CD8-positive, alpha-beta memory T cell (primary cell): ENCODE measurements at regions not wholly inside any gene's neighbourhood (a gene's known extent, or its start where the extent isn't known, plus 50 kb on each side); places are given as distances from the start of the nearest gene placed in this dataset.

Experiments used
- CTCF ChIA-PET: fragments of 350-600 bp; sonication (Branson Sonifier 250); formaldehyde crosslinking; loops from one replicate; lab custom pipeline; 2021; ENCODE audit warnings: antibody characterized with exemption; lab: Charles Lee
- POLR2A ChIA-PET: fragments of 350-600 bp; sonication (Branson Sonifier 250); formaldehyde crosslinking; loops from one replicate; lab custom pipeline; 2021; ENCODE audit warnings: antibody characterized with exemption; lab: Charles Lee
- DNase-seq, 5 donors: peaks; one replicate each; pipeline versions ENCODE4 v3.0.0 to v3.0.0-alpha.2; 2020 to 2022; ENCODE audit warnings: mixed read lengths in 1 of 5
- H3K27ac ChIP-seq: one replicate; pipeline ENCODE4 v1.7.0; 2013; ENCODE audit warnings: low read depth, mild to moderate bottlenecking, low read length, moderate library complexity
- H3K27me3 ChIP-seq: 2 replicates; pipeline ENCODE4 v1.7.0; 2013; ENCODE audit warnings: low read length, mild to moderate bottlenecking; ENCODE audit not compliant: insufficient read depth, poor library complexity, severe bottlenecking
- H3K36me3 ChIP-seq: 2 replicates; pipeline ENCODE4 v1.7.0; 2013; ENCODE audit warnings: mild to moderate bottlenecking, low read length, moderate library complexity; ENCODE audit not compliant: insufficient read depth
- H3K4me1 ChIP-seq: 2 replicates; pipeline ENCODE4 v1.7.0; 2013; ENCODE audit warnings: mild to moderate bottlenecking, low read length, moderate library complexity; ENCODE audit not compliant: insufficient read depth
- H3K4me3 ChIP-seq: 2 replicates; pipeline ENCODE4 v1.7.0; 2013; ENCODE audit warnings: mild to moderate bottlenecking, low read length
- H3K9me3 ChIP-seq: 2 replicates; pipeline ENCODE4 v1.7.0; 2013; ENCODE audit warnings: mild to moderate bottlenecking, low read length
- H3K27ac Mint-ChIP-seq, 8 donors: one replicate each; pipeline ENCODE4 v1.8.0; 2020 to 2021; ENCODE audit warnings: mixed read lengths in 8 of 8, mild to moderate bottlenecking in 6 of 8, inconsistent platforms in 3 of 8, moderate library complexity in 3 of 8
- H3K27me3 Mint-ChIP-seq, 2 donors: one replicate each; pipeline ENCODE4 v1.8.0; 2020 to 2021; ENCODE audit warnings: mixed read lengths in 2 of 2, mild to moderate bottlenecking in 1 of 2, moderate library complexity in 1 of 2
- H3K36me3 Mint-ChIP-seq, 3 donors: one replicate each; pipeline ENCODE4 v1.8.0; 2020 to 2021; ENCODE audit warnings: mixed read lengths in 3 of 3, inconsistent platforms in 1 of 3, mild to moderate bottlenecking in 1 of 3
- H3K4me1 Mint-ChIP-seq, 3 donors: one replicate each; pipeline ENCODE4 v1.8.0; 2020 to 2021; ENCODE audit warnings: mixed read lengths in 3 of 3, inconsistent platforms in 1 of 3, mild to moderate bottlenecking in 1 of 3
- H3K4me3 Mint-ChIP-seq, 7 donors: one replicate each; pipeline ENCODE4 v1.8.0; 2020 to 2021; ENCODE audit warnings: mixed read lengths in 7 of 7, mild to moderate bottlenecking in 6 of 7, moderate library complexity in 4 of 7, inconsistent platforms in 2 of 7
- H3K9me3 Mint-ChIP-seq, 5 donors: one replicate each; pipeline ENCODE4 v1.8.0; 2020 to 2022; ENCODE audit warnings: mixed read lengths in 5 of 5, mild to moderate bottlenecking in 3 of 5, moderate library complexity in 2 of 5, inconsistent platforms in 1 of 5

DNA sequence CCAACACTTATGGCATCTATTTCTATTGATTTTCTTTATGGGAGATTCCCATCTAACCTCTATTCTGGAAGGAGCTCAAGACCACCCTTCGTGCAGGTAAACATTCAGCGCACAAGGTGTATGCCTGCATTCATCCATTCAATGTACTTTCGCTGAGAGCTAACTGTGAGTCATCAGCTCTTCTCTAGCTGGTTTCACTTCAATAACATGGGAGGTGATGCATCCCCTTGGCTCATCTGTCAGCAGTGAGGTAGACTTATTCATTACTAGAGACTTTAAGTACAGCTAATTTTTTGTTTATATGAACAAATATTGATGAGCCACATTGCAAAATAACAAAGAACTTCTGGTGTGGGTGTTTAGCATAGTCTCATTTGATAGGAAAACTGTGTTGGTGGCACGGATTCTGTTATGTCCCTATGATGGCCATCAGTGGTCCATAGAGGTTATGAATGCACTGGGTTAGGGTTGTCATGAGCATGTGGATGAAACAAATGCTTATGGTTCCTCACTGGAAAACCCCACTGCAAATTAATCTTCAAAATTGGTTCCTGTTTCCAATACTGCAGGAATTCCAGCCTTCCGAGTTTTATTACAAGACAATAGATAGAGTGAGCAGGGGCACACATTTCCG, 1151.0 kb downstream of the BCL11B start:
- H3K27me3 Mint-ChIP-seq, result peaks cover 0 to 3% of the 10 kb centered on the region in 2 donors
- POLR2A ChIA-PET, result no interaction called here
- no peaks in the 10 kb centered on the region for H3K27me3 ChIP-seq
- CTCF ChIA-PET, result interaction anchor here (1.2 kb wide), 1 partner anchor 9 kb away, joined by 3 read pairs; no protein-coding TSS in a partner anchor
- no peak for DNase-seq
- H3K36me3 ChIP-seq, result no peaks in the 10 kb centered on the region
- H3K27ac Mint-ChIP-seq, result peak overlapping the region in 1 of 8 donors; percentile 6
- peaks cover 8% of the 10 kb centered on the region for H3K4me1 ChIP-seq
- H3K36me3 Mint-ChIP-seq, result peaks cover 1 to 50% (median 2%) of the 10 kb centered on the region in 3 donors
- H3K4me3 ChIP-seq, result no peak overlapping the region
- no peaks in the 10 kb centered on the region for H3K9me3 ChIP-seq
- H3K9me3 Mint-ChIP-seq, result peaks cover 13 to 30% (median 21%) of the 10 kb centered on the region in 5 donors
- H3K4me3 Mint-ChIP-seq, result no peak overlapping the region
- peaks cover 10 to 23% (median 17%) of the 10 kb centered on the region in 3 donors for H3K4me1 Mint-ChIP-seq
- no peak overlapping the region for H3K27ac ChIP-seq

DNA sequence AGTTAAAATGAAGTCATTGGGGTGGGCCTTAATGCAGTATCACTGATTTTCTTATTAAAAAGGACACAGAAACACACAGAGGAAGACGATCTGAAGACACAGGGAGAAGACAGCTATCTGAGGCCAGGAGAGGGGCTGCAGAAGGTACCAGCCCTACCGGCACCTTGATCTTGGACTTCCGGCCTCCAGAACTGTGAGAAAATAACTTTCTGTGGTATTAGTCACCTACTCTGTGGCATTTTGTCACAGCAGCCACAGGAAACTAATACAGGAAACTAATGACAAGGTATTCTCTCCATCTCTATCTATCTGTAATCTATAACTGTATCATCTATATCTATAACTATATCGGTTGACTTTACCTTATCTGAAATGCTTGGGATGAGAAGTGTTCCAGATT, 1149.5 kb downstream of the BCL11B start:
- Mint-ChIP-seq H3K9me3 (peaks cover 13 to 30% (median 21%) of the 10 kb centered on the region in 5 donors), H3K27ac (peak overlapping the region in 5 of 8 donors; percentile 1 to 72 (median 38)), H3K27me3 (peaks cover 0 to 3% of the 10 kb centered on the region in 2 donors), H3K36me3 (peaks cover 1 to 42% (median 2%) of the 10 kb centered on the region in 3 donors), H3K4me1 (peaks cover 10 to 23% (median 17%) of the 10 kb centered on the region in 3 donors), H3K4me3 (peak overlapping the region in 1 of 7 donors; percentile 9)
- no peak for DNase-seq
- Histone ChIP-seq H3K27me3 (no peaks in the 10 kb centered on the region), H3K9me3 (no peaks in the 10 kb centered on the region), H3K4me1 (peaks cover 8% of the 10 kb centered on the region), H3K36me3 (no peaks in the 10 kb centered on the region), H3K4me3 (no peak overlapping the region), H3K27ac (no peak overlapping the region)
- ChIA-PET CTCF (no interaction called here), POLR2A (no interaction called here)

DNA sequence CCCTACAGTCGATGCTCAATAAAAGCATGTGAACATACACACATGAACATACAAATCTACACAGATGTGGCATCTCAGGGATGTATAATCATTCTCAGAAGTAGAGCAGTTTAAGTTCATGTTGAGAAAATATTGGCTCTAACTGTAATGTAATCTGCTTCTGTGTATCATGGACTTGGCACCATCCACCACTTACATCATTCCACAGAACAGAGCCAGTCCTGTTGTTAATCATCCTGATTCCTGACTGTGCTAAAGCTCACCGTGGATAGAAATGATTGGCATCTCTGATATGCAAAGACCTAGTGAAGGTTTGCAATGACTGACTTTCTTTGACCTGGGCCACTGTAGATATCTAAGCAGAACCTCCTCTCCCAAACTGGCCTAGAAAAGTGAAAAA, 1141.3 kb downstream of the BCL11B start:
- H3K4me1 Mint-ChIP-seq, result peaks cover 19 to 50% (median 36%) of the 10 kb centered on the region in 3 donors
- ChIA-PET CTCF (interaction anchor here (0.7 kb wide), 1 partner anchor 1059 kb away, joined by 5 read pairs; no protein-coding TSS in a partner anchor), POLR2A (no interaction called here)
- H3K9me3 ChIP-seq, result no peaks in the 10 kb centered on the region
- no peak overlapping the region for H3K27ac ChIP-seq
- no peak overlapping the region for H3K4me3 ChIP-seq
- no peak overlapping the region for H3K27ac Mint-ChIP-seq
- no peaks in the 10 kb centered on the region for H3K9me3 Mint-ChIP-seq
- no peaks in the 10 kb centered on the region for H3K36me3 ChIP-seq
- H3K4me3 Mint-ChIP-seq, result no peak overlapping the region
- no peaks in the 10 kb centered on the region for H3K27me3 ChIP-seq
- H3K36me3 Mint-ChIP-seq, result peaks cover 0 to 10% (median 0%) of the 10 kb centered on the region in 3 donors
- peaks cover 20% of the 10 kb centered on the region for H3K4me1 ChIP-seq
- no peak for DNase-seq
- peaks cover 0 to 2% of the 10 kb centered on the region in 2 donors for H3K27me3 Mint-ChIP-seq

DNA sequence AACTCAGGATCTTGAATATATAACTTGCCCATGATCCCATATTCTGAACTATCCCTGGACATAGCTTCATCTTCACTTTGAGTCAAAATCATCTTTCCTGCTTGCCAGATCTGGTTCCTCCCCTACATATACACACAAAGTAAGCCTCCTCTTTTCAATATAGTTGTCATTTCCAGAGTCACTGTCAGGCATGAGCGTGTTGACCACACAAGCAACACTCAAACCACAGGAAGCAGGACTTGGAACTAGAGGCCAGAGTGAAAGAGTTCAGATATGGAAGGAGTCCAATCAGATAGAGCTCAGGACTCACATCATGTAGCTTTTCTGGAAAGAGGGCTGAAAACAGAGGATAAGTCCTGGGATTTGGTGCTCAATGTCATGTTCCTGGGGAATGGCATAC, 1140.6 kb downstream of the BCL11B start:
- Histone ChIP-seq H3K4me1 (peaks cover 27% of the 10 kb centered on the region), H3K9me3 (no peaks in the 10 kb centered on the region), H3K27ac (no peak overlapping the region), H3K4me3 (no peak overlapping the region), H3K36me3 (no peaks in the 10 kb centered on the region), H3K27me3 (no peaks in the 10 kb centered on the region)
- Mint-ChIP-seq H3K4me3 (no peak overlapping the region), H3K4me1 (peaks cover 27 to 57% (median 43%) of the 10 kb centered on the region in 3 donors), H3K36me3 (peaks cover 0 to 8% (median 0%) of the 10 kb centered on the region in 3 donors), H3K27me3 (peaks cover 0 to 2% of the 10 kb centered on the region in 2 donors), H3K9me3 (no peaks in the 10 kb centered on the region), H3K27ac (peak overlapping the region in 3 of 8 donors; percentile 4 to 20 (median 8))
- ChIA-PET CTCF (interaction anchor here (1.3 kb wide), 1 partner anchor 947 kb away, joined by 3 read pairs; no protein-coding TSS in a partner anchor), POLR2A (no interaction called here)
- DNase-seq, result no peak

DNA sequence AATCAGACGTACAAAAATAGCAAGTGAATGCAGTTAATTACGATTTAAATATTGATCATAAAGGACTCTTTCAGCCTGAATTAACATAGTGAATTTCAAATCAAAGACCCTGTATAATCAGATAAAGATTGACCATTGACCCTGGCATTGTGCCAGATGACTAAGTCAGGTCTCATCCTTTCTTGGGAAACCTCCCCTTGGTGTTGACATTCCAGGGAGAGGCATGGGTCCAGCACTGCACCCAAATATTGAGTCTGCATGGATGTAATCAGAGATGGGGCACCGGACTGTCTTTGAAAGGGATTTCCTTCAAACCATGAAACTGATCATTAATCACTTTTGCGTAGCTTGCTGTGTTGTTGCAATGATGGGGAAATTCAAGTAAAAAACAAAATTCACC, 1138.2 kb downstream of the BCL11B start:
- POLR2A ChIA-PET, result no interaction called here
- H3K4me3 ChIP-seq, result no peak overlapping the region
- peak overlapping the region in 1 of 8 donors; percentile 11 for H3K27ac Mint-ChIP-seq
- no peaks in the 10 kb centered on the region for H3K9me3 Mint-ChIP-seq
- no peaks in the 10 kb centered on the region for H3K27me3 Mint-ChIP-seq
- no peaks in the 10 kb centered on the region for H3K36me3 ChIP-seq
- peaks cover 44 to 81% (median 67%) of the 10 kb centered on the region in 3 donors for H3K4me1 Mint-ChIP-seq
- DNase-seq, result no peak
- peaks cover 44% of the 10 kb centered on the region for H3K4me1 ChIP-seq
- no peak overlapping the region for H3K27ac ChIP-seq
- CTCF ChIA-PET, result interaction anchor here (1.5 to 1.6 kb wide), 2 partner anchors 156 to 1138 kb away, joined by 4 read pairs; partner anchors contain the start of gene BCL11B
- H3K27me3 ChIP-seq, result no peaks in the 10 kb centered on the region
- H3K9me3 ChIP-seq, result no peaks in the 10 kb centered on the region
- H3K36me3 Mint-ChIP-seq, result no peaks in the 10 kb centered on the region
- H3K4me3 Mint-ChIP-seq, result no peak overlapping the region

DNA sequence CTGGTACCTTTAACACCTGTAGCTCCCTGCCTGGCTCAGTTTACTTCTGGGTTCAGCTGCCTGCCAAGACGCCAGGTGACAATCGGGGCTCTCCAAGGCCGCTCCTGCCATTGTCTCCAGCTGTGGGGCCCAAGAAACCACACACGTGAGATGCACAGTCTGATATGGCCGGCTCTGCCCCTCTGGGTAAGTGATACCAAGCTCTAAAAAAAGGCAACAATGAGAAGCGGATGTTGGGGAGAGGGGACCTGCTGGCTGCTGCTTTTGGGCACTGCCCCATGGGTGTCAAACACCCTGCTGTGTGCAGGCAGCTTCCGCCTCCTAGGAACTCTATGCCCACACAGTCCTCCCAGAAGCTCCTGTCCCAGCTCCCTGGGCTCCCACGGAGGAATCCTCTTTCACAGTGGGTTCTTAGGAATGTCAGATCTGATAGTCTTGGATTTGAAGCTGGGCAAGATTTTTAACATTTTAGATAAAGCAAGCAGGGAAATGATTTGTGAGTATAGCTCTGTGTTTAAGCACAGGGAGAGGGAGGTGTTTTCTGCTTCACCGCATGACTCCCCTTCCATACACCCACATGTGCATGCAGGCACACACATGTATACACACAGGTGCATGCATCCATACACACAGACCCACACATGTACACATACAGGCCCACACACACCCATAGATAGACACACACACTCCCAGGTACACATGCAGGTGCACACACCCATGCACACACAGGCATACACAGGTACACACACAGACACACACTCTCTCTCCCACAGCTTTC, 1135.8 kb downstream of the BCL11B start:
- Mint-ChIP-seq H3K4me1 (peaks cover 66 to 92% (median 85%) of the 10 kb centered on the region in 3 donors), H3K9me3 (no peaks in the 10 kb centered on the region), H3K4me3 (peak overlapping the region; percentile 43 to 88 (median 81)), H3K27ac (peak overlapping the region; percentile 71 to 94 (median 92)), H3K27me3 (no peaks in the 10 kb centered on the region), H3K36me3 (no peaks in the 10 kb centered on the region)
- POLR2A ChIA-PET, result interaction anchor here (0.5 to 1.1 kb wide), 5 partner anchors 52 to 1128 kb away, joined by 3 to 5 read pairs (median 4); no protein-coding TSS in a partner anchor
- no peaks in the 10 kb centered on the region for H3K9me3 ChIP-seq
- peak overlapping the region; percentile 26 for H3K4me3 ChIP-seq
- no peak overlapping the region for H3K27ac ChIP-seq
- H3K36me3 ChIP-seq, result no peaks in the 10 kb centered on the region
- peak in 3 of 5 donors; percentile 21 to 68 (median 56) for DNase-seq
- peaks cover 66% of the 10 kb centered on the region for H3K4me1 ChIP-seq
- no peaks in the 10 kb centered on the region for H3K27me3 ChIP-seq
- CTCF ChIA-PET, result interaction anchor here (1.0 to 7.3 kb wide), 6 partner anchors 63 to 1136 kb away, joined by 3 to 71 read pairs (median 6); partner anchors contain the start of gene BCL11B

DNA sequence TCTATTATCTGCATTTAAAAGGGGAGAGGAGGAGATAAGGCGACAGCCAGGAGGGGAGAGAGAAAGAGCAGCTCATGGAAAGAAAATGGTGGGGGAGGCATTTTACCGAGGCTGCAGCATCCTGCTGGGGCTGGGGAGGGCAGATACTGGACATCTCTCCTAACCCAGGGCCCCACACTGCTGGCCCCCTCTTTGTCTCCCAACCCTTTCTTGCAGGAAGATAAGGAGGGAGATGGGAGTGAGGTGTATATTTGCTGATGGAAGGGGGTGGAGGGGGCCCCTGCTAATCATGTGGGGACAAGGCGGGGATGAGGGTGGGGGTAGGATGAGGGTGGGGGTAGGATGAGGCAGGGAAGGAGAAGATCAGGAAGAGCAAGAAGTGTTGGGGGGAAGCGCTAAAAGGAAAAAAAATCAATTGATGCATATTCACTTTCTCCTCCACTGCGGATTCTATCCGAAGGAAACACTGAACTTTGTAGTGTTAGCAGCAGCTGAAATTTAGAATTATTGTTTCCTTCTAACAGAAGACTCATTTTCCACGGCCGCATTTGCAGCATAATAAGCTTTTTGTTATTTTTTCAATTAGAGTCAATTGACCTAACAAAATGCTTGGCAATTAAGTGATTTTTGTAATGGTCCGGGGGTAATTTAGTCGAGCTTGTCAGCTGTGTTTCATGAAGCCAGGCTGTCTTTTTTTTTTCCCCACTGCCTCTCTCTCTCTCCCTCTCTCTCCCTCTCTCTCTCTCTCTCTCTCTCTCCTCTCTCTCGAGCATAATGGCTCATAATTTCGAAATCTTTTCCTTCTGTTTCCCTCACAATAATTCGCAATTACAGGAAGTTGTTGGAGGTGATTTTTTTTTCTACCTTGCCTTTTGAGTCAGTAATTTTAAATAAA, 1134.6 kb downstream of the BCL11B start:
- Mint-ChIP-seq H3K27me3 (no peaks in the 10 kb centered on the region), H3K27ac (peak overlapping the region; percentile 31 to 95 (median 83)), H3K36me3 (no peaks in the 10 kb centered on the region), H3K9me3 (no peaks in the 10 kb centered on the region), H3K4me1 (peaks cover 71 to 92% (median 87%) of the 10 kb centered on the region in 3 donors), H3K4me3 (peak overlapping the region; percentile 51 to 85 (median 81))
- peaks cover 71% of the 10 kb centered on the region for H3K4me1 ChIP-seq
- H3K27ac ChIP-seq, result no peak overlapping the region
- no peaks in the 10 kb centered on the region for H3K9me3 ChIP-seq
- CTCF ChIA-PET, result interaction anchor here (0.7 to 7.3 kb wide), 16 partner anchors 8 to 1278 kb away, joined by 3 to 71 read pairs (median 4); partner anchors contain the start of gene BCL11B
- peak overlapping the region; percentile 37 for H3K4me3 ChIP-seq
- peak in 2 of 5 donors; percentile 15 to 60 for DNase-seq
- no peaks in the 10 kb centered on the region for H3K36me3 ChIP-seq
- POLR2A ChIA-PET, result interaction anchor here (0.6 to 1.1 kb wide), 3 partner anchors 36 to 608 kb away, joined by 3 to 4 read pairs (median 3); no protein-coding TSS in a partner anchor
- no peaks in the 10 kb centered on the region for H3K27me3 ChIP-seq
